ENCODE measurements at regions not wholly inside any gene's neighbourhood (a gene's known extent, or its start where the extent isn't known, plus 50 kb on each side); places are given as distances from the start of the nearest gene placed in this dataset.

GRCh38 chr3:70747847-70748246 lies 435.4 kb upstream of the MDFIC2 start:
- no peak for TF ChIP-seq CTCF (IDR thresholded peaks at IDR 0.05; ENCODE audit: insufficient read depth, low read depth, low read length)
- no peak for DNase-seq (ENCODE audit: low read depth)
- H3K4me3 ChIP-seq (ENCODE audit: low read depth, low read length): no peak overlapping the region

GRCh38 chr3:70744536-70744935 lies 432.1 kb upstream of the MDFIC2 start:
- no peak for DNase-seq (ENCODE audit: low read depth)
- TF ChIP-seq CTCF (IDR thresholded peaks at IDR 0.05; ENCODE audit: insufficient read depth, low read depth, low read length): no peak

GRCh38 chr3:70743754-70744153 lies 431.3 kb upstream of the MDFIC2 start:
- H3K4me3 ChIP-seq (ENCODE audit: low read depth, low read length): no peak overlapping the region
- DNase-seq (ENCODE audit: low read depth): no peak
- no peak for TF ChIP-seq CTCF (IDR thresholded peaks at IDR 0.05; ENCODE audit: insufficient read depth, low read depth, low read length)

More at GRCh38 chr3:70744536-70744935, 432.1 kb upstream of the MDFIC2 start:
- no peak overlapping the region for H3K4me3 ChIP-seq (ENCODE audit: low read depth, low read length)

GRCh38 chr3:70742081-70742480 lies 429.6 kb upstream of the MDFIC2 start:
- TF ChIP-seq CTCF (IDR thresholded peaks at IDR 0.05; ENCODE audit: insufficient read depth, low read depth, low read length): no peak
- no peak for DNase-seq (ENCODE audit: low read depth)
- H3K4me3 ChIP-seq (ENCODE audit: low read depth, low read length): no peak overlapping the region

GRCh38 chr3:70740872-70741271 lies 428.4 kb upstream of the MDFIC2 start:
- no peak overlapping the region for H3K4me3 ChIP-seq (ENCODE audit: low read depth, low read length)
- TF ChIP-seq CTCF (IDR thresholded peaks at IDR 0.05; ENCODE audit: insufficient read depth, low read depth, low read length): no peak
- peak; percentile 12 for DNase-seq (ENCODE audit: low read depth)

- TF ChIP-seq CTCF (IDR thresholded peaks at IDR 0.05; ENCODE audit: insufficient read depth, low read depth, low read length): no peak
- no peak for DNase-seq (ENCODE audit: low read depth)
- no peak overlapping the region for H3K4me3 ChIP-seq (ENCODE audit: low read depth, low read length)
Measured at GRCh38 chr3:70740071-70740470, 427.6 kb upstream of the MDFIC2 start.

- no peak for DNase-seq (ENCODE audit: low read depth)
- H3K4me3 ChIP-seq (ENCODE audit: low read depth, low read length): no peak overlapping the region
- no peak for TF ChIP-seq CTCF (IDR thresholded peaks at IDR 0.05; ENCODE audit: insufficient read depth, low read depth, low read length)
Measured at GRCh38 chr3:70738291-70738681, 425.8 kb upstream of the MDFIC2 start.

All from fibroblast of villous mesenchyme (primary cell).